GM18861 (cell line): ENCODE measurements at regions not wholly inside any gene's neighbourhood (a gene's known extent, or its start where the extent isn't known, plus 50 kb on each side); places are given as distances from the start of the nearest gene placed in this dataset.
A peak's percentile ranks its signal among the peaks of the same experiment; 100 is the strongest.

ENCODE experiments used
- ATAC-seq: cut with Tn5 transposase; IDR thresholded peaks from one replicate; pipeline ENCODE4 v1.9.1; 2021; ENCODE audit not compliant: unreplicated experiment

- no peak for ATAC-seq
These were observed 211.2 kb downstream of the DTHD1 start for GRCh38 chr4:36492590-36492989.

GRCh38 chr4:36493251-36493650, 211.8 kb downstream of the DTHD1 start:
- ATAC-seq = no peak

DNA sequence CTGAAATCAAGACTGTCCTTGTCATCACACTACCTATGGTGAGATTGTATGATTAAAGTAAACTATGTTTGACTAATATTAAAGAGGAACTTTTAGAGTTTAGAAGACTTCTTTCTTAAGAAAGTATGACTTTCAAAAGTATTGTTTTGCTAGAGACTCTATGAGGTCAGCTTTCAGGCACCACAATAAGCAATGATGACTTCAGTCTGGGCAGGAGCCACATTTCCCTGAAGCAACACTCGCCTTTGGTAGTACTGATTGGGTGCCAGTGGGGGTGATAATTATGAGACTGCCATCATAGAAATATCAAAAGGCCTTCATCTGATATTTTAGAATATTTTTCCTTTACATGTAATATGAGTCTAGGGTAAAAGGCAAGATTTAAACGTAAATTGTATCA, 212.6 kb downstream of the DTHD1 start:
- no peak for ATAC-seq

DNA sequence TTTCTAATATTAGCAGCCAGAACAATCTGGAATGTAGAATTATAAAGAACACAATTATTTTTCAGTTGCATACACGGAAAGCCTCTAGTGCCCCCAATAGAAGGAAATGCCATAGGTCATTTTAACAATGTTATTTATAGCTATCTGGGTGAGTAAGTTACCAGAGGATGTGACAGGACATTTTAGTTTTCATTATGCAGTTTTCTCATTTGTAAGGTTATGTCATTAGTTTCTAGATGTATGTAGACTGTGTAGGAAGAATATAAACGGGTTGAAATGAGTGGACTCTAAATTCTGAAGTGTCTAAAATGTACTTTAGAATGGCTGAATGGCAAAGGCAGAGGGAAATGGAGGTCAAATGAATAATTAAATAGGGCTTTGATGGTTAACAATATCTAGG, 213.3 kb downstream of the DTHD1 start:
- ATAC-seq = no peak

GRCh38 chr4:36502350-36502749, 220.9 kb downstream of the DTHD1 start:
- no peak for ATAC-seq

GRCh38 chr4:36508394-36508793, 227.0 kb downstream of the DTHD1 start:
- no peak for ATAC-seq

DNA sequence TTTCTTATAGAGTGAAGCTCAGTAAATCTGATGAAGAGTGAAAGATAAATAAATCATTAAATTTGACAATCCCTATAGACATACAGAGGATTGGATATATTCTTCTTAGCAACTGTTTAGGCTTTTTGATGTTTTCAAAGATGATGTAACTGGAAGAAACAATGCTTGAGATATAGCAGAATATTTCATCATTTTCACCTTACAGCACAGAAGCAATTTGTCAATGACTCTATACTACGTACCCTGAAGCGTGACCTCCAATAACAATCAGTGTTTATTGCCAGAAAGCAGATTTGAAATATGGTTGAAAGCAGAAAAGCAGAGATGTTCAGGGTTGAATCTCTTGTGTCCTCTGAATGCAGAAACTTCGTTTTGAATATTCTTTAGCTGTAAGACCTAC, 228.4 kb downstream of the DTHD1 start:
- ATAC-seq = no peak

DNA sequence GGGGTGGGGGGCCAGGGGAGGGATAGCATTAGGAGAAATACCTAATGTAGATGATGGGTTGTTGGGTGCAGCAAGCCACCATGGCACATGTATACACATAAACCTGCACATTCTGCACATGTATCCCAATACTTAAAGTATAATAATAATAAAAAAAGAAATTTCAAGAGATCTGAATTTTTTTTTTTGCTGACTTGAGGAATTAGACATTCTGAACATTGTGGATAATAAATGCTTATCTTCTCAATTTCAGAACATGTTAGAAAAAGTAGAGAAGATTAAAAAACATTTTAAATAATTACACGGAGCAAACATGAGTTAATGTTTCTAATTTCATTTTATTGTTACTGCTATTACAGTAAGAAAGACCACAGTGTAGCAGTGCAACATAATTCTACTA, 230.4 kb downstream of the DTHD1 start:
- no peak for ATAC-seq

GRCh38 chr4:36516522-36517095, 235.2 kb downstream of the DTHD1 start:
- ATAC-seq = no peak

GRCh38 chr4:36523182-36523581, 241.8 kb downstream of the DTHD1 start:
- ATAC-seq = no peak

- no peak for ATAC-seq
These were observed 251.4 kb downstream of the DTHD1 start for GRCh38 chr4:36532670-36533379.

DNA sequence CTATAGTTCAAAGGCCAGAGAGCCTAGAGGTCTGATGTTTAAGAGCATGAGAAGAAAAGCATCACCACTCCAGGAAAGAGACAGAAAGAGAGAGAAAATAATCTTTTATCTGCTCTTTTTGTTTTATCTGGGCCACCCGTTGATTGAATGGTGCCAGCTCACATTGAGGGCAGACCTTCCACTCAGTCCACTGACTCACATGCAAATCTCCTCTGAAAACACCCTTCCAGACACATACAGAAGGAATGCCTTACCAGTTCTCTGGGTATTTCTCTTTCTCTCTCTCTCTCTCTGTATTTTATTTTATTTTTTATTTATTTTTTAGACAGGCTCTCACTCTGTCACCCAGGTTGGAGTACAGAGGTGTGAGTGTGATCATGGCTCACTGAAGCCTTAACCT, 252.5 kb downstream of the DTHD1 start:
- ATAC-seq = no peak

GRCh38 chr4:36547383-36547782, 266.0 kb downstream of the DTHD1 start:
- no peak for ATAC-seq

DNA sequence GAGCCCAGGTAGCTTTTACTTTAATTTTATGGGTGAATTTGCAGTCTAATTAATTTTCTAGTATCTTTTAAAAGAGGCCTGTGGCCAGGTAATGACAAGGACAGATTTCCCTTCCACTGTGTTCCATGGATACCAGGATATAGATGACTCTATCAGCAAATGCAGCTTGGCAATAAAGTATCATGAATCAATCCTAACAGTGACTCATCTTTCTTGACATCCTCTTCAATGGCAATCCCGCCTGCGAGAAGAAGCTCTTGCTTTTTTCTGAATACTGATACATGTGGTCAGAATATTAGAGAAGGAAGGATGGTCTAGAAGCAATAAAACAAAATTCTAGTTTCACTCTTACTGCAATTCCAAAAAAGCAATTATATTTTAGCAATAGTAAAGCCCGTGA, 267.8 kb downstream of the DTHD1 start:
- no peak for ATAC-seq

GRCh38 chr4:36549992-36550391, 268.6 kb downstream of the DTHD1 start:
- no peak for ATAC-seq

DNA sequence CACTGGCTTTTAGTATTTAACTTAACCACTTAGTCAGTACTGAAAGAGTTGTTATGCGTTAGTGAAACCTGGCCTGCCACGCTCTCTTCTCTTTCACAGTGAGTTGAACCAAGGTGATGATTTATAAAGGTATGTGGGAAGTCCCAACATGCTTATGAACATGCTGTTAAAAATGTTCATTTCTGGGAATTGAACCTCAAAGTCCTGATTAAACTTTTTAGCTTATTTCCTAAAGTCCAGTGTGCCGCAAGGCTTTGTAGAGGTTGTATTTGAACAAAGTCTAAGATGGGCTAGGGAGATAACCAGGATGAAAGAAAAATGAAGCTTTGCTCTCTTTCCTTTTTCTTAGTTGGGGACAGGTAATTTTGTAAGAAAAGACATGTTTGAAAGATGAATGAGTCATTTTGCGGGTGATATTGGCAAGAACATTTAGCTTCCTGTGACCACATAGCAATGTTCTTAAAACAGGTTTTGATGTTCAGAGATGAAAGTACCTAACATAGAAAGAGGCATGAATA, 270.3 kb downstream of the DTHD1 start:
- ATAC-seq = peak; percentile 90

DNA sequence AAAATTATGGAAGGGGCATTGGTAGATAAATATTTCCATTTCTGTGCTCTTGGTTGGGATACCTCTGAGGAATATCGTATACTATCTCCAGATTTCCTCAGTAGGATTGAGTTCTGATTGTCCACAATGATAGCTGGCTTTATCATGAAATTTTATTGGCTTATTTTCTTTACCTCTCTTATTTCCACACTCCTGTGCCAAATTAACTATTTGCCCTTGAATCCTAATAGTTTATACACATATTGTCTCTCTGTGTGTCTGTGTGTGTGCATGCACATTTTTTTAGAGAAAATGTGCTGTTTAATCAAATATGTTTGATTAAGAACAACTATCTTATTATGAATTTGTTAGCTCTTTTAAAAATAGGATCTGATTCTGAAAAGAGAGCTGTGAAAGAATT, 271.6 kb downstream of the DTHD1 start:
- no peak for ATAC-seq

GRCh38 chr4:36553453-36553852, 272.0 kb downstream of the DTHD1 start:
- no peak for ATAC-seq

DNA sequence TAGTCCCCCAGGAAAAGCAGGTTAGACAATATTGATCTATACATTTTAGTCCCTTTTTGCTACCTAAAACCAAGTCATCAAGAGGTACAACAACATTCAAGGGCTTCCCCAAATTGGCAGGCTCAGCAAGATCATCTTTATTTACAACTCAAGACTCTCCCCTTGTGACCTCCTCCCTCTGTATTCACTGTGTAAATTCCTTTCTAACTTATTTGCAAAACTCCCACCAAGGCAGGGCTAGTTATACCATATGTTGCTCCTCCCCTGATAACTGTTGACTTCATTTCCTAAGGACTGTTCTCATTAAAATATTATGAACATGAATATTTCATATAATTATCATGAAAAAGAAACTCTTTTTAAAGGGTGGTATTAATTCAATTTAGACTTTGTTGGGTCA, 275.6 kb downstream of the DTHD1 start:
- ATAC-seq = no peak

GRCh38 chr4:36568575-36568974, 287.2 kb downstream of the DTHD1 start:
- ATAC-seq = no peak

DNA sequence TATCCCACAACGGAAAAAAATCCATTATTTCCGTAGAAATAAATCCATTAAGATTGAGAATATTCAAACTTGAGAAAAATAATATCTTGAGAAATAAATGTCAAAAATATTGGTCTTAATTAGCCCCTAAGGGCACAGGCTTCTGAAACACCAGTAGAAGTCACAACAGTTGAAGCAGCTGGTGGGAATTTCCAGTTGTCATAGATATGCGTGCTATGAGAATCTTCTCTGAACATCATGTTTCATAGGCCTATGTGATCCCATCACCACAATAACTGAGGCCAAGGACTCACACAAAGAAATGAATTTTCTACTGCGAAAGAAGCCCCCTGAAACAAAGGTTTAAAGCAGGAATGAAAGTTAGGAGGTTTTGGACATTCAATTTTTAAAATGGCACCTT, 292.0 kb downstream of the DTHD1 start:
- ATAC-seq = no peak

- no peak for ATAC-seq
These were observed 293.4 kb downstream of the DTHD1 start for GRCh38 chr4:36574816-36575215.

DNA sequence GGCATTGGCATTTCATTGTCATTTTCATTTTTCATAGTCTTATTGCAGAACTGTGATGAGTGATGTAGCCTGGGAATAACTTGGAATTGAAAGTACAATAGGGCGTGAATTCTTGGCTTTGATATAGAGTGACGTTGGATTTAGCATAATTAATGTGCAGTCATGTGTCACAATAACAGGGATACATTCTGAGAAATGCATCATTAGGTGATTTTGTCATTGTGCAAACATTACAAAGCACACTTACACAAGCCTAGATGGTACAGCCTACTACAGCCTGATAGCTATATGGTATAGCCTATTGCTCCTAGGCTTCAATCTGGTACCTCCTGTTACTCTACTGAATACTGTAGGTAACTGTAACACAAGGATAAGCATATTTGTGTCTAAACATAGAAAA, 300.8 kb downstream of the DTHD1 start:
- ATAC-seq = no peak
